PC-9 (cell line): ENCODE measurements at regions not wholly inside any gene's neighbourhood (a gene's known extent, or its start where the extent isn't known, plus 50 kb on each side); places are given as distances from the start of the nearest gene placed in this dataset.

ENCODE experiments used
- CTCF ChIP-seq: fragments of 200-600 bp; sonication (generic); conservative IDR thresholded peaks from 2 replicates; pipeline ENCODE4 v1.6.1; 2017; ENCODE audit warnings: mixed run types, antibody characterized with exemption, mild to moderate bottlenecking, moderate library complexity
- EZH2 ChIP-seq: fragments of 200-600 bp; sonication (generic); IDR thresholded peaks from 2 replicates; pipeline ENCODE4 v1.8.0; 2017; ENCODE audit warnings: antibody characterized with exemption, low read depth

- no peak for TF ChIP-seq EZH2
- peak; percentile 77 for TF ChIP-seq CTCF
These were observed 244.7 kb downstream of the PIK3R1 start for GRCh38 chr5:68460147-68460798.
